ENCODE measurements at regions not wholly inside any gene's neighbourhood (a gene's known extent, or its start where the extent isn't known, plus 50 kb on each side); places are given as distances from the start of the nearest gene placed in this dataset.

- no peak overlapping the region for H3K4me2 ChIP-seq (ENCODE audit: low read length)
- no CpG with 5 or more reads among the region's 6 CpGs for WGBS (ENCODE audit: extremely low coverage, insufficient coverage, insufficient read length)
- H3K79me1 ChIP-seq (ENCODE audit: low read length) = no peaks in the 10 kb centered on the region
- H3K4ac ChIP-seq (ENCODE audit: low read depth, low read length) = no peak overlapping the region
- H2BK5ac ChIP-seq (ENCODE audit: low read depth, low read length, poor library complexity) = no peak overlapping the region
- no peak overlapping the region for H3K14ac ChIP-seq (ENCODE audit: low read length)
- no peak overlapping the region for H4K91ac ChIP-seq (ENCODE audit: low read depth, low read length)
- no peak overlapping the region for H2BK120ac ChIP-seq (ENCODE audit: insufficient read depth, low read length, poor library complexity)
- H3K9ac ChIP-seq (ENCODE audit: low read length) = no peak overlapping the region
- H3K27ac ChIP-seq (ENCODE audit: low read depth, low read length) = no peak overlapping the region
- H3K18ac ChIP-seq (ENCODE audit: low read length) = no peak overlapping the region
- no peak overlapping the region for H2AK5ac ChIP-seq (ENCODE audit: low read length)
- no peak overlapping the region for H4K12ac ChIP-seq (ENCODE audit: low read depth, low read length)
- peaks cover 5% of the 10 kb centered on the region for H3K9me3 ChIP-seq (ENCODE audit: insufficient read depth, low read depth, low read length)
- no peak overlapping the region for H2AFZ ChIP-seq (ENCODE audit: insufficient read depth, low read length, poor library complexity)
- H3K4me1 ChIP-seq (ENCODE audit: control insufficient read depth in 1 of 2, insufficient read depth in 2 of 2, low read length in 2 of 2) = peaks cover 0 to 2% of the 10 kb centered on the region in 2 experiments
- H3K27me3 ChIP-seq (ENCODE audit: insufficient read depth, low read length) = no peaks in the 10 kb centered on the region
- DNase-seq = no peak
- no peak overlapping the region for H2BK12ac ChIP-seq (ENCODE audit: low read length)
- H3K36me3 ChIP-seq (ENCODE audit: control insufficient read depth in 1 of 2, insufficient read depth in 2 of 2, low read length in 2 of 2) = no peaks in the 10 kb centered on the region
- no peak overlapping the region for H3K23ac ChIP-seq (ENCODE audit: low read length)
- H3K4me3 ChIP-seq (ENCODE audit: low read depth, low read length) = no peak overlapping the region
- H3K79me2 ChIP-seq (ENCODE audit: control insufficient read depth, insufficient read depth, low read length, poor library complexity) = no peaks in the 10 kb centered on the region
- H4K8ac ChIP-seq (ENCODE audit: low read depth, low read length) = no peak overlapping the region
Measured at GRCh38 chr7:50851891-50852290, 69.2 kb upstream of the GRB10 start.

DNA sequence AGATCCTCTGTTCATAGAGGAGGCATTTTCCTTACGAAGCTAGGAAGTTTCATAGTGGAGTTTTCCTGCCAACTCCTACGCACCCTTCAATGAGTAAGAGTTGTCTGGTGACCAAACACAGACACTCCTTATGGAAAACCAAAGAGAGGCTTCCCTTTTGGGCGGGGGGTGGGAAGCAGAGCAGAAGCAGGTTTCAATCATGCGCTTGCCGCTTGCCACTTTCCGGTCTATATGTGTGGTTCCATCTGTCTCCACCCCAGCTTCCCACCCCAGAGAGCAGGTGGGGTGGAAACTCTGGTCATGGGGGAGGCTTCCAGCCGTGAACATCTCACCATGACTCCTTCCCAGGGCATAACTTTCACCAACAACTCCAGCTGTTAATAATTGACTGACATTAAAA lies 68.8 kb upstream of the GRB10 start:
- WGBS (ENCODE audit: extremely low coverage, insufficient coverage, insufficient read length) = no CpG with 5 or more reads among the region's 7 CpGs

DNA sequence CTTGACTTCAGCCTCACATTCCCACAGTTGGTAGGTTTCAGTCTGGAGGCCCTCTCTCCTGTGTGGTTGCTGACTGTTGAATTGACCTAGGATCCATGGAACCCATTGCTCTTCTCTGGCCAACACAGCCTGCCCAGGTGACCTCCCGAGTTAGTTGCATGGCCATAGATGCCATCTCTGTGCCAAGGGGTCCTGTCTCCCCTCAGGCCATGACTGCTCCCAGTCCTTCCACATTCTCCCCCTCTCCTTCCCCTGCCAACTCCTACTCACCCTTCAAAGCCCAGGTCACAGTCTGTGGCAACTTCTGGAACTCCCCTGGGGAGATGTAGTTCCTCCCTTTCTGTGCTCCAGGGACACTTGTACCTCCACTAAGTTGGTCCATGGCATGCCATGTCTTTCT lies 67.3 kb upstream of the GRB10 start:
- H2AK5ac ChIP-seq (ENCODE audit: low read length) = no peak overlapping the region
- no peak overlapping the region for H3K9ac ChIP-seq (ENCODE audit: low read length)
- no peak overlapping the region for H4K91ac ChIP-seq (ENCODE audit: low read depth, low read length)
- no peak overlapping the region for H3K27ac ChIP-seq (ENCODE audit: low read depth, low read length)
- WGBS (ENCODE audit: extremely low coverage, insufficient coverage, insufficient read length) = no CpG with 5 or more reads among the region's 1 CpG
- H2BK120ac ChIP-seq (ENCODE audit: insufficient read depth, low read length, poor library complexity) = no peak overlapping the region
- peaks cover 0 to 2% of the 10 kb centered on the region in 2 experiments for H3K4me1 ChIP-seq (ENCODE audit: control insufficient read depth in 1 of 2, insufficient read depth in 2 of 2, low read length in 2 of 2)
- H3K79me2 ChIP-seq (ENCODE audit: control insufficient read depth, insufficient read depth, low read length, poor library complexity) = no peaks in the 10 kb centered on the region
- H2BK5ac ChIP-seq (ENCODE audit: low read depth, low read length, poor library complexity) = no peak overlapping the region
- no peak for DNase-seq
- H3K9me3 ChIP-seq (ENCODE audit: insufficient read depth, low read depth, low read length) = peaks cover 5% of the 10 kb centered on the region
- H3K4me3 ChIP-seq (ENCODE audit: low read depth, low read length) = no peak overlapping the region
- no peak overlapping the region for H4K12ac ChIP-seq (ENCODE audit: low read depth, low read length)
- H3K27me3 ChIP-seq (ENCODE audit: insufficient read depth, low read length) = no peaks in the 10 kb centered on the region
- H3K79me1 ChIP-seq (ENCODE audit: low read length) = no peaks in the 10 kb centered on the region
- no peak overlapping the region for H3K14ac ChIP-seq (ENCODE audit: low read length)
- no peak overlapping the region for H2BK12ac ChIP-seq (ENCODE audit: low read length)
- no peaks in the 10 kb centered on the region for H3K36me3 ChIP-seq (ENCODE audit: control insufficient read depth in 1 of 2, insufficient read depth in 2 of 2, low read length in 2 of 2)
- peak overlapping the region; percentile 3 for H3K23ac ChIP-seq (ENCODE audit: low read length)
- H3K18ac ChIP-seq (ENCODE audit: low read length) = no peak overlapping the region
- H3K4me2 ChIP-seq (ENCODE audit: low read length) = no peak overlapping the region
- no peak overlapping the region for H4K8ac ChIP-seq (ENCODE audit: low read depth, low read length)
- H2AFZ ChIP-seq (ENCODE audit: insufficient read depth, low read length, poor library complexity) = no peak overlapping the region
- no peak overlapping the region for H3K4ac ChIP-seq (ENCODE audit: low read depth, low read length)

More for the DNA sequence above, 68.8 kb upstream of the GRB10 start:
- Histone ChIP-seq H3K23ac (ENCODE audit: low read length) (no peak overlapping the region), H4K12ac (ENCODE audit: low read depth, low read length) (no peak overlapping the region), H2BK5ac (ENCODE audit: low read depth, low read length, poor library complexity) (no peak overlapping the region), H3K79me2 (ENCODE audit: control insufficient read depth, insufficient read depth, low read length, poor library complexity) (no peaks in the 10 kb centered on the region), H3K4me3 (ENCODE audit: low read depth, low read length) (no peak overlapping the region), H3K27me3 (ENCODE audit: insufficient read depth, low read length) (no peaks in the 10 kb centered on the region), H3K79me1 (ENCODE audit: low read length) (no peaks in the 10 kb centered on the region), H3K4me1 (ENCODE audit: control insufficient read depth in 1 of 2, insufficient read depth in 2 of 2, low read length in 2 of 2) (peaks cover 0 to 2% of the 10 kb centered on the region in 2 experiments), H4K8ac (ENCODE audit: low read depth, low read length) (no peak overlapping the region), H3K4me2 (ENCODE audit: low read length) (no peak overlapping the region), H3K18ac (ENCODE audit: low read length) (no peak overlapping the region), H2BK120ac (ENCODE audit: insufficient read depth, low read length, poor library complexity) (no peak overlapping the region), H3K9me3 (ENCODE audit: insufficient read depth, low read depth, low read length) (peaks cover 5% of the 10 kb centered on the region), H2AK5ac (ENCODE audit: low read length) (no peak overlapping the region), H3K9ac (ENCODE audit: low read length) (no peak overlapping the region), H3K36me3 (ENCODE audit: control insufficient read depth in 1 of 2, insufficient read depth in 2 of 2, low read length in 2 of 2) (no peaks in the 10 kb centered on the region), H4K91ac (ENCODE audit: low read depth, low read length) (no peak overlapping the region), H2BK12ac (ENCODE audit: low read length) (no peak overlapping the region), H3K4ac (ENCODE audit: low read depth, low read length) (no peak overlapping the region), H2AFZ (ENCODE audit: insufficient read depth, low read length, poor library complexity) (no peak overlapping the region), H3K27ac (ENCODE audit: low read depth, low read length) (no peak overlapping the region), H3K14ac (ENCODE audit: low read length) (no peak overlapping the region)
- no peak for DNase-seq

DNA sequence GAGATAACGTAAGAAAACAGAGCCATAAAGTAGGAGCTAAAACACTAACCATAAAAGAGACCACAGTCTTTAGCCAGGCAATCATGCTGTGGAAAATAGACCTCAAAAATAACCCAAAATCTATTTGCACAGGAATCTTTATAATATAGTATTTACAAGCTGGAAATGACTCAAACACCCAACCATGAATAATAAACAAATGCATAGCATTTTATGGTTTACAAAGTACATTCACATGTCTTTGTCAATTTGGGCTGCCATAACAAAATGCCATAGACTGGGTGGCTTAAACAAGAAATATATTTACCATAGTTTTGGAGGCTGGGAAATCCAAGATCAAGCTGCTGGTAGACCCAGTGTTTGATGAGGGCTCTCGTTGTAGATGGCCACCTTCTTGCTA lies 65.5 kb upstream of the GRB10 start:
- Histone ChIP-seq H3K36me3 (ENCODE audit: control insufficient read depth in 1 of 2, insufficient read depth in 2 of 2, low read length in 2 of 2) (no peaks in the 10 kb centered on the region), H3K9me3 (ENCODE audit: insufficient read depth, low read depth, low read length) (peaks cover 5% of the 10 kb centered on the region), H2AK5ac (ENCODE audit: low read length) (no peak overlapping the region), H3K27ac (ENCODE audit: low read depth, low read length) (no peak overlapping the region), H3K4me1 (ENCODE audit: control insufficient read depth in 1 of 2, insufficient read depth in 2 of 2, low read length in 2 of 2) (no peaks in the 10 kb centered on the region), H2BK120ac (ENCODE audit: insufficient read depth, low read length, poor library complexity) (no peak overlapping the region), H4K12ac (ENCODE audit: low read depth, low read length) (no peak overlapping the region), H3K79me2 (ENCODE audit: control insufficient read depth, insufficient read depth, low read length, poor library complexity) (no peaks in the 10 kb centered on the region), H3K4me3 (ENCODE audit: low read depth, low read length) (no peak overlapping the region), H3K27me3 (ENCODE audit: insufficient read depth, low read length) (no peaks in the 10 kb centered on the region), H2AFZ (ENCODE audit: insufficient read depth, low read length, poor library complexity) (no peak overlapping the region), H3K9ac (ENCODE audit: low read length) (no peak overlapping the region), H3K23ac (ENCODE audit: low read length) (no peak overlapping the region), H3K18ac (ENCODE audit: low read length) (no peak overlapping the region), H2BK12ac (ENCODE audit: low read length) (no peak overlapping the region), H3K4ac (ENCODE audit: low read depth, low read length) (no peak overlapping the region), H3K4me2 (ENCODE audit: low read length) (no peak overlapping the region), H4K8ac (ENCODE audit: low read depth, low read length) (no peak overlapping the region), H2BK5ac (ENCODE audit: low read depth, low read length, poor library complexity) (no peak overlapping the region), H3K14ac (ENCODE audit: low read length) (no peak overlapping the region), H4K91ac (ENCODE audit: low read depth, low read length) (no peak overlapping the region), H3K79me1 (ENCODE audit: low read length) (no peaks in the 10 kb centered on the region)
- no peak for DNase-seq
- no CpG with 5 or more reads among the region's 2 CpGs for WGBS (ENCODE audit: extremely low coverage, insufficient coverage, insufficient read length)
